GM18502 (cell line): ENCODE measurements at regions not wholly inside any gene's neighbourhood (a gene's known extent, or its start where the extent isn't known, plus 50 kb on each side); places are given as distances from the start of the nearest gene placed in this dataset.
"Not testable (repeated sequence)": the region's sequence is repeated elsewhere in the genome, so short reads cannot be mapped to it uniquely, and the experiment has no call there.

ENCODE experiments used
- ATAC-seq: cut with Tn5 transposase; IDR thresholded peaks from one replicate; pipeline ENCODE4 v1.9.1; 2021; ENCODE audit warnings: mild to moderate bottlenecking; ENCODE audit not compliant: unreplicated experiment, poor library complexity

DNA sequence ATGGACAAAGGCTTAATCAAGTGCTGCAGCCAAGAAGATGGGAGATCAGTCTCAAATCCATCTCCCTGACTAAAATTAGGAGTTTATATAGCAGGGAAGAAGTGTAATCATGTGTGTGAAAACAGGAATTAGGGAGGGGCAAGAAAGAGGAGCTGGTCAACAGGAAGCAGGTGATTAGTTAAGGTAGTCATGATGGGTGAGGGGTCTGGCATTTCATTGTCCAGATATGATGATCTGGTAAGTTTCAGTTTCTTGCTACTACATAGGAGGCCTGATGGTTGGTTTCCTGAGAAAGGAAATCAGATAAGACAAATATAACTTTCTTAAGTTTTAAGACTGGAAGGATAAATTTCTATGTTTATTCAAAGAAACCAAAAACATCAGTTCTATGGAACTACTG is 455.6 kb upstream of the GRAMD2B start:
- ATAC-seq = no peak

DNA sequence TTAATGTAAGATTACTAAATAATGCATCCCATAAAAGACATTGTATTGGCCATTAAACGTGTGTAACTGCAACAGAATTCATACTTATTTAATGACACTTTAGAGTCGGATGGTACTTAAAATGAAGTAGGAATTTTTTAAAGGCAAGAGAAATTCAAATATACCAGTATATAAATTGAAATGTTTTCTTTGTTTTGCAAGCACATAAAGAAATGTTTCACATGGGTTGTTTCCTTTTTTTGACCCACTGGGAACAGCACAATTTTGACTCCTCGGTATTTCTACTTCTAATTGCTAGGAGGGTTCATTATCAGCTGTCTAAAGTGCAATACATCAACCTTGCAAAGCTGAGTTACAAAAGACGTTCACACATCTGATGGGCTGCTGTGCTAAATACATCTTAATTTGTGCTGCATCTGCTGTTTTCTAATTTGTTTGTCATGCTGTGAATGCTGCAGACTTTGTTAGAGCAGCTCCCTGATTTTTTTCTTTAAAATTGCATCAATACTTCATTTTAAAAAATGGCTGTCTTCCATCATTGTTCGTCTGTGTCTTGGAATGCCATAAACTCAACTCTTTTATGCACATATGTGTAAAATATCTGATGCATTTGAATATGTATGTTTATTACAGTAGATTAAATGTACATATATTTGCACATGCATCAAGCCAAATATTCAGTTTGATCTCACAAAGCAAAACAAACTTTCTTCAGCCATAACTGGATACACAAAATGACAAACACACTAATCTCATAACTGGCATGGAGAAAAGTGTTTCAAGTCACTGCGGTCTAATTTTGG is 454.0 kb upstream of the GRAMD2B start:
- ATAC-seq = no peak

- no peak for ATAC-seq
Observed at GRCh38 chr5:125969814-125970171, 453.4 kb upstream of the GRAMD2B start.

- no peak for ATAC-seq
Observed at GRCh38 chr5:125970631-125971307, 452.4 kb upstream of the GRAMD2B start.

- ATAC-seq = no peak
Observed at GRCh38 chr5:125972706-125973105, 450.5 kb upstream of the GRAMD2B start.

DNA sequence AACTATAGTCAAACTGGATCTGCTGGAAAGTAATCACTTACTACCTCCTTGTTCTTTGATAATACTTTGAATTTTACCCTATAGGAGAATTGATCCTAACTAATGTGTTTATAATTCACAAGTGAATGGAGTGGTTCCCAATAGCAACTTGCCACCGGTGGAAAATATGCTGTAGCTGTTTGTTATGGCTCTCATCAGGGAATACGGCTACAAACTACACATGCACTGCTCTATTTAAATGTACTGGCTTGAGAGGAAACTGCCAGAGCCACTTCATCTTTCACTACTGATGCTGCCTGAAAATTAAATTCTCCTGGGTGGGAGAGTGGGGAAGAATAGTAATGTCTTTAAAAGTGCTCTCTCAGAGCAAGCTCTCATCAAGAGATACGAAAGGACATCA is 448.5 kb upstream of the GRAMD2B start:
- ATAC-seq = no peak

GRCh38 chr5:125976421-125977000 is 446.7 kb upstream of the GRAMD2B start:
- no peak for ATAC-seq

- no peak for ATAC-seq
Observed at GRCh38 chr5:125978015-125978414, 445.2 kb upstream of the GRAMD2B start.

GRCh38 chr5:125979636-125980035 is 443.6 kb upstream of the GRAMD2B start:
- no peak for ATAC-seq

DNA sequence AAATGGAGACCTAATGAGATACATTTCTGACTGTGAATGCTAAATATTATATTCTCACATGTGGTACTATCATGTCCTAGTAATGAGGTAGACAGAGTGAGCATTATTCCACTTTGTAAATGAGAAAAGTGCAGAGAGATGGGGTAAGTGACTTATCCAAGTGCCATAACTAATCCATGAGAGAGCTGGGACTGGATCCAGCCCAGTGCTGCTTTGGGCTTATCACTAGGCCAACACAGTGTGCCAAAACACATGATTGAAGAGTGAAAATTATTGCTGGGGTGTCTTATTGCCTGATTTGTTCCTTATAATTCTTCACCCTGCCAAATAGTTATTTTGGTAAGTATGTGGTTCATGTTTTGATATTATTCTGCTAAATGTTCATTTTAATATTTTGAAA is 442.2 kb upstream of the GRAMD2B start:
- no peak for ATAC-seq

GRCh38 chr5:125987677-125988255 is 435.4 kb upstream of the GRAMD2B start:
- no peak for ATAC-seq

DNA sequence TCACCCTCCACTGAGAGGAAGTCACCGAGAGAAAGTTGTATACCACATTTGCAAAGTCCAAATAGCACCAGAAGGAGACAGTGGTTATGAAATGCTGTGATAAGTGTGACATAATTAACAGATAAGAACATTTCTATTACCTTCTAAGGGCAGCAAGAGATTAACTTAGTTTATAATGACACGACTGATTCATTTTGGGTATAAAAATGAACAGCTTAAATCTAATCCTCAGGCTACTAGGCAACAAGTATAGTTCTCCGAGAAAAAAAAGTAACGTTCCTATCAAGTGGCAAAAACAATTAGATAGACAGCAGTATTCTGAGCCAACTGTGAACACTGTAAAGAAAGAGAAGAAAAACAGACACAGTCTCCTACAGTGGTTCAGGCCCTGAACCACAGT is 431.2 kb upstream of the GRAMD2B start:
- no peak for ATAC-seq

DNA sequence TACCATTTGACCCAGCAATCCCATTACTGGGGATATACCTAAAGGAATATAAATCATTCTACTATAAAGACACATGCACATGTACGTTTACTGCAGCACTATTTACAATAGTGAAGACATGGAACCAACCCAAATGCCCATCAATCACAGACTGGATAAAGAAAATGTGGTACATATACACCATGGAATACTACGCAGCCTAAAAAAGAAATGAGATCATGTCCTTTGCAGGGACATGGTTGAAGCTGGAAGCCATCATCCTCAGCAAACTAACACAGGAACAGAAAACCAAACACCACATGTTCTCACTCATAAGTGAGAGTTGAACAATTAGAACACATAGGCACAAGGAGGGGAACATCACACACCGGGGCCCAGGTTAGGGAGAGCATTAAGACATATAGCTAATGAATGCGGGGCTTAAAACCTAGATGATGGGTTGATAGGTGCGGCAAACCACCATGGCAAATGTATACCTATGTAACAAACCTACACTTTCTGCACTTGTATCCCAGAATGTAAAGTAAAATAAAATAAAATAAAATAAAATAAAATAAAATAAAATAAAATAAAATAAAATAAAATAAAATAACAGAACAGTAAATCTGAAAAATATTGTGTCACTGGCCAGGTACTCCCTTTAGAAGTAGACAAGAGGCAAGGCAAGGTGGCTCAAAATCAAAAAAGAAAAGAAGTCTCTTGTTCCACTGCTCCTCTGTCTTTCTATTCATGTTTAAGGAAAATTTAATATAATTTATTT is 423.8 kb upstream of the GRAMD2B start:
- not testable (repeated sequence) for ATAC-seq

DNA sequence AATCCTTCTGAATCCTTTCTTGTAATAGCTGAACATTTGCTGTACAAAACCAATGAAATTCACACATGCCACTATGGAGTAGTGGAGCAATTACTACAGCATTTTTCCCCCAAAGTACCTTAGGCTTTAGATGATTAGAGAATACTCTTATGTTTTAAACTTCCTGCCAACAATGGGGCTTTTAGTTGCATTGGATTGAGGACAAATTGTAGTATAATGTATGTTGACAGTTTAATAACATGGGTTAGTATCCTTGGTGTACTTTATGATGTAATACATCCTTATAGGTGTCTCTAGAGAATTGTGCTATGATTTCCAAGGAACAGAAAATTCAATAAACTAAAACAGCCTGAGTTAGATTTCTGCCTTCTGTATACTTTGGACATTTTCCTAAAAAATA is 422.7 kb upstream of the GRAMD2B start:
- no peak for ATAC-seq

DNA sequence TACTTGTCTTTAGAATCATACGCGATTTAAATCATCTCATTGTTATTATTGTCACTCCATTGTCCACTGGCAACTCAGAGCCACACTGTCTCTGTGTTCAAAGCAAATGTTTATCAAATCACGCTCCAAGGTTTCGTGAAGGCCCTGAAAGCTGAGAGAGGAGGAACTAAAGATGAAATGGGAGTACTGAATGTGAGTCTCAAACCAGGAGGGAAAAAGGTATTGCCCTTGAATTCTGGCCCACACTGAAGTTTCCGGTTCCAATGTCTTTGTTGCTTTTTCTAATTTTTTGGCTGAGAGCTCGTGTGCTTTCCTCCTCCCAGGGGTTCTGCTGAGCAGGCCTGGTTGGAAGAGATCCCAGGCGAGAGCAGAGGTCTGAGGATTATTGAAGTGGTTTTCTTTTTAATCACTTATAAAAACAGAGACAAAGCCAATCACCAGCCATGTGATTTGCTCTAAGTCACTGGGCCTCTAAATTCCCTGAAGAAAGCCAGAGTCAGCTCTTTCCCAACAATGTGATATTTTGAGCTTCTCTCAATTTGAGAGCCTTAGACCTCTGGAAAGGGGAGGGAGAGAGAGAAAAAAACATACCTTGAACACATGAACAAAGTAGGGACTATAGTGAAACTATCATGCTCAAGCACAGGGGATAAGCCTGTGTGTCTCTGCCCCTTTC is 420.8 kb upstream of the GRAMD2B start:
- ATAC-seq = no peak

GRCh38 chr5:126003309-126003708 is 419.9 kb upstream of the GRAMD2B start:
- ATAC-seq = no peak

- no peak for ATAC-seq
Observed at GRCh38 chr5:126004636-126005035, 418.6 kb upstream of the GRAMD2B start.

- ATAC-seq = no peak
Observed at GRCh38 chr5:126007841-126008240, 415.4 kb upstream of the GRAMD2B start.

- ATAC-seq = no peak
Observed at GRCh38 chr5:126009566-126009965, 413.6 kb upstream of the GRAMD2B start.

DNA sequence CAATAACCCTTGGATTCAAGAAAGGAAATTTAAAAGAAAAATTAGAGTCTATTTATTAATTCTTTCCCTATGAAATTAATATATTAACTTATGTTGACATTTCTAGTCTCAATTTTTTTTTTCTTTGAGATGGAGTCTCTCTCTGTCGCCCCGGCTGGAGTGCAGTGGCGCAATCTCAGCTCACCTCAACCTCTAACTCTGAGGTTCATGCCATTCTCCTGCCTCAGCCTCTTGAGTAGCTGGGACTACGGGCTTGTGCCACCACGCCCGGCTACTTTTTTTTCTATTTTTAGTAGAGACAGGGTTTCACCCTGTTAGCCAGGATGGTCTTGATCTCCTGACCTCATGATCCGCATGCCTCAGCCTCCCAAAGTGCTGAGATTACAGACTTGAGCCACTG is 411.7 kb upstream of the GRAMD2B start:
- ATAC-seq = not testable (repeated sequence)
